ENCODE measurements at regions not wholly inside any gene's neighbourhood (a gene's known extent, or its start where the extent isn't known, plus 50 kb on each side); places are given as distances from the start of the nearest gene placed in this dataset.
"Not testable (repeated sequence)": the region's sequence is repeated elsewhere in the genome, so short reads cannot be mapped to it uniquely, and the experiment has no call there.

DNA sequence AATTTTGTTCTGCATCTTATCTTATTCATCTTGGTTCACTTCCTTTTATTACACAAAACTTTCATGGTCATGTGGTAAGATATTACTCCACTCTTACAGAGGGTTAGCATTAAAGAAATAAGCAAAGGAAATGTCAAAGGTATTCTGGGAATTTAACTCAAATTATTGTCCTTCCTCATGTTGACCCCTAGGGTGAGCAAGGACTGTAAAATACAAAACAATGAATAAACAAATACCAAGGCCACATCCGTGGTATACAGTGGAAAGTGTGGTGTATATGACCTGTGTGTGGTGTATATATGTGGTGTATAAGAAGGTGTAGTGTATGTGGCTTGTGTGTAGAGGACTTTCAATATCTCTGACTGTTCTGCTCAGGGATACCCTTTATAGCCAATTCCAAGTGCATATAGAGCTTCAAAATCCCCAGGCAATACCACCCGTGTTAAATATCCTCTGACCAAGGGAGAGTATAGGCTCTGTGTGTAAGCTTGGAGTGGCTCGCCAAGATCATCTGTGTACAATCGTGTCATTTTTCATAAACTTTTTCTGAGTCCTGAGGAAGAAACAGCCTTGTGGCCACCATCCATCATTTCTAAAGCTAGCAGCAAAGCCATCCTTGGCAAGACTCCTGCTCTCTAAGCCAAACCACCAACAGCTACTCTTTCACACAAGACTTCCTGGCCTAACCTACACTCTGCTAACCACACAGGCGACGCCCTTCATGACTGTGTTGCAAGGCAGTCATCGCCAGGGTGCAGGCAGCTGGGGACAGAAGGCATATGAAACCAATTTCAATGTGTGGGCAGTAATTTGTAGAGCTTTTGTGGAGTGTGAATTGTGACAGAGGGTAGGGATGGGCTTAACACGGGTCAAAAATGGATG is 548.0 kb downstream of the ETS1 start:
- FAIRE-seq: no peak
- H3K27ac ChIP-seq: no peak overlapping the region
- peak in 1 of 6 donors; percentile 16 for DNase-seq
- peak in 3 of 4 donors; percentile 35 to 86 (median 52) for ATAC-seq
- H3K36me3 ChIP-seq: no peaks in the 10 kb centered on the region
- no peaks in the 10 kb centered on the region for H3K4me1 ChIP-seq
- TF ChIP-seq, protein P1, sequence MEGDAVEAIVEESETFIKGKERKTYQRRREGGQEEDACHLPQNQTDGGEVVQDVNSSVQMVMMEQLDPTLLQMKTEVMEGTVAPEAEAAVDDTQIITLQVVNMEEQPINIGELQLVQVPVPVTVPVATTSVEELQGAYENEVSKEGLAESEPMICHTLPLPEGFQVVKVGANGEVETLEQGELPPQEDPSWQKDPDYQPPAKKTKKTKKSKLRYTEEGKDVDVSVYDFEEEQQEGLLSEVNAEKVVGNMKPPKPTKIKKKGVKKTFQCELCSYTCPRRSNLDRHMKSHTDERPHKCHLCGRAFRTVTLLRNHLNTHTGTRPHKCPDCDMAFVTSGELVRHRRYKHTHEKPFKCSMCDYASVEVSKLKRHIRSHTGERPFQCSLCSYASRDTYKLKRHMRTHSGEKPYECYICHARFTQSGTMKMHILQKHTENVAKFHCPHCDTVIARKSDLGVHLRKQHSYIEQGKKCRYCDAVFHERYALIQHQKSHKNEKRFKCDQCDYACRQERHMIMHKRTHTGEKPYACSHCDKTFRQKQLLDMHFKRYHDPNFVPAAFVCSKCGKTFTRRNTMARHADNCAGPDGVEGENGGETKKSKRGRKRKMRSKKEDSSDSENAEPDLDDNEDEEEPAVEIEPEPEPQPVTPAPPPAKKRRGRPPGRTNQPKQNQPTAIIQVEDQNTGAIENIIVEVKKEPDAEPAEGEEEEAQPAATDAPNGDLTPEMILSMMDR (IDR thresholded peaks at IDR 0.05): no peak
- intact Hi-C loops (cut with DNase I): no loop called here
- WGBS, 2 donors: 67 to 80% methylated on average over 8 of the region's 8 CpGs
- no peaks in the 10 kb centered on the region for H3K27me3 ChIP-seq
- no peak overlapping the region for H3K4me3 ChIP-seq
- H3K9me3 ChIP-seq: no peaks in the 10 kb centered on the region

DNA sequence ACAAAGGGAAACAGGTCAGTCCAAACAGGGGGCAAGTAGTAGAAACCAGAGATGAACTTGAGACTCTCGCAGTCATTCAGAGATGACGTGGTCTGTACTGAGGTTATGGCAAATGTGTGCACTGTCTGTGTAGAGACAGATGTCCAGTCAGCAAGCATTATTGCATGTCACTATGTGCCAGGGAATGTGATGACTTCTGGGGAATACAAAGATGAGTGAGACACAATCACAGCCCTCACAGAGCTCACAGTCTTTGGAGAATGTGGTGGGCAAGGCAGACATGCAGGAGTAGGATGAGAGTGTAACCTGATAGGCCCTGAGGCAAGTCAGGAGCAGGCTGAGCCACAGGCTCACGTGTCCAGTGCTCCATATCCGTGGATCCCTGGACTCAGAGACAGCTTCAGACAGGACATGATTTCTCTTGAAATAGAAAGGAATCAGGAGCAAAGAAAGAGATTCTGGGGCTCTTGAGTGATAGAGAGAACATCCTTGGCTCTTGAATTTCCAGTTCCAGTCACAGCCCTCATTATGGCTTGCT is 550.7 kb downstream of the ETS1 start:
- WGBS, 2 donors: 59 to 71% methylated on average over 4 of the region's 4 CpGs
- H3K9me3 ChIP-seq: no peaks in the 10 kb centered on the region
- H3K36me3 ChIP-seq: no peaks in the 10 kb centered on the region
- H3K27me3 ChIP-seq: no peaks in the 10 kb centered on the region
- DNase-seq (no peak), FAIRE-seq (no peak), ATAC-seq (no peak)
- no peak overlapping the region for H3K4me3 ChIP-seq
- no peaks in the 10 kb centered on the region for H3K4me1 ChIP-seq
- no peak overlapping the region for H3K27ac ChIP-seq
- intact Hi-C loops (cut with DNase I): no loop called here
- TF ChIP-seq, protein P1 (IDR thresholded peaks at IDR 0.05): no peak

GRCh38 chr11:128036006-128036405 is 551.4 kb downstream of the ETS1 start:
- DNase-seq (no peak), ATAC-seq (no peak), FAIRE-seq (no peak)
- intact Hi-C loops (cut with DNase I): no loop called here
- no peak overlapping the region for H3K27ac ChIP-seq
- no peaks in the 10 kb centered on the region for H3K36me3 ChIP-seq
- TF ChIP-seq, protein P1 (IDR thresholded peaks at IDR 0.05): no peak
- no peaks in the 10 kb centered on the region for H3K4me1 ChIP-seq
- H3K27me3 ChIP-seq: no peaks in the 10 kb centered on the region
- no peaks in the 10 kb centered on the region for H3K9me3 ChIP-seq
- 58 to 73% methylated on average over 5 of the region's 5 CpGs for WGBS, 2 donors
- no peak overlapping the region for H3K4me3 ChIP-seq

- H3K27me3 ChIP-seq; H3K36me3 ChIP-seq; intact Hi-C loops (cut with DNase I); H3K27ac ChIP-seq; FAIRE-seq; H3K4me1 ChIP-seq; H3K9me3 ChIP-seq; H3K4me3 ChIP-seq: not testable (repeated sequence)
- TF ChIP-seq, protein P1 (IDR thresholded peaks at IDR 0.05): peak; percentile 46 to 60 (median 56)
- peak in 3 of 6 donors; percentile 22 to 46 (median 29) for DNase-seq
- peak; percentile 68 to 92 (median 90) for ATAC-seq
- 38 to 45% methylated on average over 14 of the region's 14 CpGs for WGBS, 2 donors
These were observed 555.7 kb downstream of the ETS1 start for GRCh38 chr11:128031538-128032134.

Measured in pancreas (tissue), 10 donors.